M059J (cell line): ENCODE measurements at regions not wholly inside any gene's neighbourhood (a gene's known extent, or its start where the extent isn't known, plus 50 kb on each side); places are given as distances from the start of the nearest gene placed in this dataset.
A peak's percentile ranks its signal among the peaks of the same experiment; 100 is the strongest.
"Not testable (repeated sequence)": the region's sequence is repeated elsewhere in the genome, so short reads cannot be mapped to it uniquely, and the experiment has no call there.

Source experiments
- DNase-seq: peaks from one replicate; pipeline ENCODE4 v3.0.0-alpha.2; 2012; ENCODE audit warnings: low read depth

GRCh38 chr4:132094017-132094416 is 1055.1 kb upstream of the PCDH10 start:
- no peak for DNase-seq

- no peak for DNase-seq
These were observed 1052.1 kb upstream of the PCDH10 start for GRCh38 chr4:132097041-132097440.

GRCh38 chr4:132101526-132101925 is 1047.6 kb upstream of the PCDH10 start:
- no peak for DNase-seq

- no peak for DNase-seq
These were observed 1040.3 kb upstream of the PCDH10 start for GRCh38 chr4:132108784-132109183.

GRCh38 chr4:132114885-132115284 is 1034.2 kb upstream of the PCDH10 start:
- DNase-seq: no peak

GRCh38 chr4:132122741-132123140 is 1026.4 kb upstream of the PCDH10 start:
- DNase-seq: not testable (repeated sequence)

- peak; percentile 16 for DNase-seq
These were observed 1025.0 kb upstream of the PCDH10 start for GRCh38 chr4:132123870-132124623.

- no peak for DNase-seq
These were observed 1024.5 kb upstream of the PCDH10 start for GRCh38 chr4:132124624-132124974.

GRCh38 chr4:132125131-132125530 is 1024.0 kb upstream of the PCDH10 start:
- no peak for DNase-seq

- no peak for DNase-seq
These were observed 1016.7 kb upstream of the PCDH10 start for GRCh38 chr4:132132433-132132832.

GRCh38 chr4:132169660-132170059 is 979.4 kb upstream of the PCDH10 start:
- DNase-seq: no peak

- peak; percentile 25 for DNase-seq
These were observed 969.1 kb upstream of the PCDH10 start for GRCh38 chr4:132180020-132180427.

GRCh38 chr4:132195176-132195575 is 953.9 kb upstream of the PCDH10 start:
- DNase-seq: no peak

- DNase-seq: no peak
These were observed 945.5 kb upstream of the PCDH10 start for GRCh38 chr4:132203618-132204017.

GRCh38 chr4:132214519-132214918 is 934.6 kb upstream of the PCDH10 start:
- DNase-seq: no peak

GRCh38 chr4:132218406-132218805 is 930.7 kb upstream of the PCDH10 start:
- DNase-seq: no peak

GRCh38 chr4:132227151-132227856 is 921.8 kb upstream of the PCDH10 start:
- no peak for DNase-seq

- DNase-seq: not testable (repeated sequence)
These were observed 921.3 kb upstream of the PCDH10 start for GRCh38 chr4:132227857-132228165.

GRCh38 chr4:132228676-132229075 is 920.4 kb upstream of the PCDH10 start:
- no peak for DNase-seq

GRCh38 chr4:132230025-132230424 is 919.1 kb upstream of the PCDH10 start:
- DNase-seq: no peak

- DNase-seq: no peak
These were observed 910.4 kb upstream of the PCDH10 start for GRCh38 chr4:132238697-132239096.

GRCh38 chr4:132240081-132240480 is 909.0 kb upstream of the PCDH10 start:
- no peak for DNase-seq

GRCh38 chr4:132245319-132245718 is 903.8 kb upstream of the PCDH10 start:
- no peak for DNase-seq

GRCh38 chr4:132264176-132264575 is 884.9 kb upstream of the PCDH10 start:
- DNase-seq: no peak
